Trophoblast cell (in vitro differentiated cells and primary cell): ENCODE measurements at regions not wholly inside any gene's neighbourhood (a gene's known extent, or its start where the extent isn't known, plus 50 kb on each side); places are given as distances from the start of the nearest gene placed in this dataset.

ENCODE experiments used
- DNase-seq, 2 donors: peaks; one replicate each; pipeline ENCODE4 v3.0.0-alpha.2; 2016
- H2AFZ ChIP-seq: 2 replicates; pipeline ENCODE4 v1.6.1; 2013; ENCODE audit warnings: low read length, moderate library complexity, mild to moderate bottlenecking; ENCODE audit not compliant: insufficient read depth, poor library complexity
- H2AK5ac ChIP-seq: 2 replicates; pipeline ENCODE4 v1.6.1; 2013; ENCODE audit warnings: mild to moderate bottlenecking, low read length
- H2BK120ac ChIP-seq: 2 replicates; pipeline ENCODE4 v1.6.1; 2013; ENCODE audit warnings: low read length, mild to moderate bottlenecking, moderate library complexity; ENCODE audit not compliant: insufficient read depth, poor library complexity
- H2BK12ac ChIP-seq: 2 replicates; pipeline ENCODE4 v1.6.1; 2013; ENCODE audit warnings: mild to moderate bottlenecking, low read length, moderate library complexity
- H2BK5ac ChIP-seq: 2 replicates; pipeline ENCODE4 v1.6.1; 2013; ENCODE audit warnings: low read length, low read depth, moderate library complexity, mild to moderate bottlenecking; ENCODE audit not compliant: poor library complexity
- H3K14ac ChIP-seq: 2 replicates; pipeline ENCODE4 v1.6.1; 2013; ENCODE audit warnings: mild to moderate bottlenecking, low read length
- H3K18ac ChIP-seq: 2 replicates; pipeline ENCODE4 v1.6.1; 2013; ENCODE audit warnings: mild to moderate bottlenecking, low read length
- H3K23ac ChIP-seq: 2 replicates; pipeline ENCODE4 v1.6.1; 2013; ENCODE audit warnings: low read length
- H3K27ac ChIP-seq: 2 replicates; pipeline ENCODE4 v1.5.1; 2013; ENCODE audit warnings: low read depth, mild to moderate bottlenecking, inconsistent platforms, low read length, moderate library complexity
- H3K27me3 ChIP-seq: 2 replicates; pipeline ENCODE4 v1.6.1; 2013; ENCODE audit warnings: inconsistent platforms, mild to moderate bottlenecking, low read length, moderate library complexity; ENCODE audit not compliant: insufficient read depth
- H3K36me3 ChIP-seq, 2 experiments: 1 replicate in 1 of 2; 2 replicates in 1 of 2; pipeline ENCODE4 v1.6.1; 2013; ENCODE audit warnings: low read length in 2 of 2, mild to moderate bottlenecking in 2 of 2, moderate library complexity in 1 of 2; ENCODE audit not compliant: insufficient read depth in 2 of 2, control insufficient read depth in 1 of 2
- H3K4ac ChIP-seq: 2 replicates; pipeline ENCODE4 v1.6.1; 2013; ENCODE audit warnings: low read depth, mild to moderate bottlenecking, low read length, moderate library complexity
- H3K4me1 ChIP-seq, 2 experiments: 1 replicate in 1 of 2; 2 replicates in 1 of 2; pipeline ENCODE4 v1.6.1; 2013; ENCODE audit warnings: low read length in 2 of 2, mild to moderate bottlenecking in 2 of 2, moderate library complexity in 1 of 2; ENCODE audit not compliant: insufficient read depth in 2 of 2, control insufficient read depth in 1 of 2
- H3K4me2 ChIP-seq: 2 replicates; pipeline ENCODE4 v1.6.1; 2013; ENCODE audit warnings: inconsistent platforms, mild to moderate bottlenecking, low read length, moderate library complexity
- H3K4me3 ChIP-seq: 2 replicates; pipeline ENCODE4 v1.5.1; 2013; ENCODE audit warnings: mild to moderate bottlenecking, low read depth, low read length, inconsistent platforms
- H3K79me1 ChIP-seq: one replicate; pipeline ENCODE4 v1.6.1; 2013; ENCODE audit warnings: low read length
- H3K79me2 ChIP-seq: 2 replicates; pipeline ENCODE4 v1.6.1; 2013; ENCODE audit warnings: low read length, mild to moderate bottlenecking; ENCODE audit not compliant: control insufficient read depth, insufficient read depth, poor library complexity
- H3K9ac ChIP-seq: 2 replicates; pipeline ENCODE4 v1.6.1; 2013; ENCODE audit warnings: mild to moderate bottlenecking, low read length
- H3K9me3 ChIP-seq: 2 replicates; pipeline ENCODE4 v1.6.1; 2013; ENCODE audit warnings: low read depth, mild to moderate bottlenecking, control low read depth, inconsistent platforms, low read length; ENCODE audit not compliant: insufficient read depth
- H4K12ac ChIP-seq: 2 replicates; pipeline ENCODE4 v1.6.1; 2013; ENCODE audit warnings: low read depth, mild to moderate bottlenecking, low read length, moderate library complexity
- H4K8ac ChIP-seq: 2 replicates; pipeline ENCODE4 v1.6.1; 2013; ENCODE audit warnings: low read depth, mild to moderate bottlenecking, low read length, moderate library complexity
- H4K91ac ChIP-seq: one replicate; pipeline ENCODE4 v1.6.1; 2013; ENCODE audit warnings: low read depth, mild to moderate bottlenecking, low read length, moderate library complexity
- WGBS: extraction: QIAGEN DNeasy Blood & Tissue Kit; methylation state at CpG from one replicate; pipeline ENCODE4 v1.1.7; 2013; ENCODE audit warnings: missing lambda C conversion rate; ENCODE audit not compliant: insufficient read length, insufficient coverage; ENCODE audit errors: extremely low coverage; 5-methylcytosine and 5-hydroxymethylcytosine counted together

- Histone ChIP-seq H3K4me1 (peaks cover 15 to 22% of the 10 kb centered on the region in 2 experiments), H3K36me3 (no peaks in the 10 kb centered on the region), H3K79me1 (peaks cover 10% of the 10 kb centered on the region), H4K12ac (no peak overlapping the region), H4K8ac (no peak overlapping the region), H2AK5ac (no peak overlapping the region), H3K18ac (no peak overlapping the region), H3K23ac (no peak overlapping the region), H3K4me3 (no peak overlapping the region), H3K14ac (peak overlapping the region; percentile 18), H3K9ac (no peak overlapping the region), H2BK120ac (no peak overlapping the region), H3K4ac (no peak overlapping the region), H3K4me2 (no peak overlapping the region), H4K91ac (no peak overlapping the region), H3K9me3 (no peaks in the 10 kb centered on the region), H3K27me3 (no peaks in the 10 kb centered on the region), H3K27ac (no peak overlapping the region), H2BK12ac (no peak overlapping the region), H2BK5ac (no peak overlapping the region), H3K79me2 (no peaks in the 10 kb centered on the region), H2AFZ (no peak overlapping the region)
- no CpG with 5 or more reads among the region's 4 CpGs for WGBS
- no peak for DNase-seq
Measured at GRCh38 chr9:99406939-99407338, 184.9 kb downstream of the SEC61B start.

- DNase-seq: no peak
- WGBS: no CpG with 5 or more reads among the region's 1 CpG
- Histone ChIP-seq H2BK5ac (no peak overlapping the region), H3K23ac (no peak overlapping the region), H3K27me3 (no peaks in the 10 kb centered on the region), H2BK120ac (no peak overlapping the region), H3K4me1 (peaks cover 5 to 7% of the 10 kb centered on the region in 2 experiments), H4K91ac (no peak overlapping the region), H3K18ac (no peak overlapping the region), H2BK12ac (peak overlapping the region; percentile 52), H3K4me3 (no peak overlapping the region), H3K36me3 (no peaks in the 10 kb centered on the region), H3K79me2 (no peaks in the 10 kb centered on the region), H2AFZ (no peak overlapping the region), H3K9me3 (no peaks in the 10 kb centered on the region), H3K4me2 (no peak overlapping the region), H3K27ac (peak overlapping the region; percentile 22), H3K9ac (no peak overlapping the region), H3K79me1 (peaks cover 5% of the 10 kb centered on the region), H3K4ac (no peak overlapping the region), H4K8ac (no peak overlapping the region), H3K14ac (no peak overlapping the region), H2AK5ac (peak overlapping the region; percentile 64), H4K12ac (no peak overlapping the region)
Measured at GRCh38 chr9:99411068-99411467, 189.0 kb downstream of the SEC61B start.

- no peak overlapping the region for H4K12ac ChIP-seq
- H3K9ac ChIP-seq: no peak overlapping the region
- no peak overlapping the region for H2AFZ ChIP-seq
- H2BK120ac ChIP-seq: no peak overlapping the region
- WGBS: no CpG with 5 or more reads among the region's 8 CpGs
- peaks cover 5% of the 10 kb centered on the region in 2 experiments for H3K4me1 ChIP-seq
- H3K4ac ChIP-seq: no peak overlapping the region
- no peaks in the 10 kb centered on the region for H3K79me2 ChIP-seq
- no peaks in the 10 kb centered on the region for H3K27me3 ChIP-seq
- no peak overlapping the region for H3K4me3 ChIP-seq
- H3K14ac ChIP-seq: no peak overlapping the region
- no peak overlapping the region for H2AK5ac ChIP-seq
- no peak overlapping the region for H2BK5ac ChIP-seq
- H3K27ac ChIP-seq: peak overlapping the region; percentile 70
- H4K8ac ChIP-seq: no peak overlapping the region
- no peak overlapping the region for H3K18ac ChIP-seq
- H3K36me3 ChIP-seq: no peaks in the 10 kb centered on the region
- no peak for DNase-seq
- H3K79me1 ChIP-seq: peaks cover 5% of the 10 kb centered on the region
- no peak overlapping the region for H2BK12ac ChIP-seq
- H3K9me3 ChIP-seq: no peaks in the 10 kb centered on the region
- H3K4me2 ChIP-seq: no peak overlapping the region
- no peak overlapping the region for H4K91ac ChIP-seq
- H3K23ac ChIP-seq: no peak overlapping the region
Measured at GRCh38 chr9:99411479-99412115, 189.5 kb downstream of the SEC61B start.

DNA sequence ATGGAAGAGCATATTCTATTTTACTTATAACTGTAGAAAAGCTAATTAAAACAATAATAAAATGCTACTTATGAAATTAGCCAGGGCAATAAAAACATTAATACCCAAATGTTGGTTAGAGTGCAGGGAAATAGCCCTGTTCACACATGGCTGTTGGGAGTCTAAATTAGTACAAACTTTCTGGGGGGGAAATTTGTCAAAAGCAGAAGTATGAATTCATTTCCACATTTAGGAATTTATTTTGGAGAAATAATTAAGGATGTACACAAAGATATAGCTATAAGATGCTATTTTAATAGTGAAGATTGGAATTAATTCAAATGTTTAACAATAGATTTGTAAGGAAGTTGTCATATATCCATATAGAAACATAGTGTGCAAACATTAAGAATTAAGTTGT, 190.5 kb downstream of the SEC61B start:
- Histone ChIP-seq H3K9me3 (no peaks in the 10 kb centered on the region), H3K23ac (no peak overlapping the region), H4K91ac (no peak overlapping the region), H3K27me3 (no peaks in the 10 kb centered on the region), H2BK120ac (no peak overlapping the region), H3K18ac (no peak overlapping the region), H3K79me2 (no peaks in the 10 kb centered on the region), H3K4me1 (peaks cover 2 to 5% of the 10 kb centered on the region in 2 experiments), H4K12ac (no peak overlapping the region), H3K4ac (no peak overlapping the region), H2AK5ac (no peak overlapping the region), H3K14ac (no peak overlapping the region), H3K4me2 (no peak overlapping the region), H3K4me3 (no peak overlapping the region), H3K36me3 (no peaks in the 10 kb centered on the region), H2BK12ac (no peak overlapping the region), H2BK5ac (no peak overlapping the region), H2AFZ (no peak overlapping the region), H3K27ac (no peak overlapping the region), H3K79me1 (peaks cover 3% of the 10 kb centered on the region), H3K9ac (no peak overlapping the region), H4K8ac (no peak overlapping the region)
- no peak for DNase-seq
